NCI-H1694 treated with DMSO at 0.1 percent for 48 hours (cell line): ENCODE measurements at regions not wholly inside any gene's neighbourhood (a gene's known extent, or its start where the extent isn't known, plus 50 kb on each side); places are given as distances from the start of the nearest gene placed in this dataset.
"Not testable (repeated sequence)": the region's sequence is repeated elsewhere in the genome, so short reads cannot be mapped to it uniquely, and the experiment has no call there.

Source experiments
- DNase-seq: peaks from one replicate; lab custom pipeline; 2025; lab: John Stamatoyannopoulos, UW

GRCh38 chr1:185468626-185469025 lies 151.6 kb upstream of the IVNS1ABP start:
- no peak for DNase-seq

DNA sequence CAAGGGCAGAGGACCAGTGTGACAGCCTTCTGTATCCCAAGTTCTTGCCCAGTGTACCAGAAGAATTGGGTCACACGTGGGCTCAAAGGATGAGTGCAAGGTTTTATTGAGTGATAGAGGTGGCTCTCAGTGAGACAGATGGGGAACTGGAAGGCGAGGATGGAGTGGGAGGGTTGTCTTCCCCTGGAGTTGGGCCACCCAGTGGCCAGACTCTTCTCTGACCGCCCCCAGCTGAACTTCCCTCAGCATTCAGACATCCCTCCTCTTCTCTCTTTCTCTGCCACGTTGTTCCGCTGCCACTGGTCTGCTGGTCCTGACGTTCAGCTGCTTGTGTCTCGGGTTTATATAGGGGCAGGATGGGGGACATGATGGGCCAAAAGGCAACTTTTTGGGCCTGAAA lies 150.1 kb upstream of the IVNS1ABP start:
- DNase-seq, result no peak

DNA sequence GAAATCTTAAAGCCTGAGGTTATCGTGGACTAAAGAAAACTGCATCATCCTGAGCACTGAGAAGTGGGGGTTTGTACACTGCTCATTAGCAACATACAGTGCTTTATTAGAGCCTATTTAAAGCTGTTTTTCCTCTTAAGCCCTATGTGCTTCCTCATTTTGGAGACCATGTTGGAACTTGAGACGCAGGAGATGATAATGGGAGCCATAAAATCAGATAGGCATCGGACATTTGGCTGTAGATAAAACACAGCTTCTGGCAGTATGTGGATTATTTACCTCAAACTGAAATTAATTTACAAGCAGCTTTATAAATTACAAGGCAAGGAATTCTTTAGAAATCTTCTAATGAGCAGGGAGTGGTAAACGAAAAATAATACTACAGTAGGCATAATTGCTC lies 147.7 kb upstream of the IVNS1ABP start:
- no peak for DNase-seq

DNA sequence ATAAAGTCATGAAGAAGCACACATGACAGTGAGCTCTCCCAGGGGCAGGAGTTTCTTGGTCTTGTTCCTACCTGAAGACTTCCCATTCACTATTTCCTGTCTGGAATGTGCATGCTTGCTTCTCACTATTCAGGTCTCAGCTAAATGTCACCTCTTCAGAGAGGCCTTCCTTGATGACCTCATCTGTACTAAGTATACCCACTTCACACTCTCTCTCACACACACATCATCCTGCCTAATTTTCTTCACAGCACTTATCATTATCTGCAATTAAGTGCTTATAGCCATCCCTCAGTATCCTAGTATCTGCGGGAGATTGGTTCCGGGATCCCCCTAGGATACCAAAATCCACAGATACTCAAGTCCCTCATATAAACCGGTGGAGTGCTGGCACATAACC lies 146.4 kb upstream of the IVNS1ABP start:
- no peak for DNase-seq

GRCh38 chr1:185463011-185463410 lies 146.0 kb upstream of the IVNS1ABP start:
- DNase-seq, result no peak

DNA sequence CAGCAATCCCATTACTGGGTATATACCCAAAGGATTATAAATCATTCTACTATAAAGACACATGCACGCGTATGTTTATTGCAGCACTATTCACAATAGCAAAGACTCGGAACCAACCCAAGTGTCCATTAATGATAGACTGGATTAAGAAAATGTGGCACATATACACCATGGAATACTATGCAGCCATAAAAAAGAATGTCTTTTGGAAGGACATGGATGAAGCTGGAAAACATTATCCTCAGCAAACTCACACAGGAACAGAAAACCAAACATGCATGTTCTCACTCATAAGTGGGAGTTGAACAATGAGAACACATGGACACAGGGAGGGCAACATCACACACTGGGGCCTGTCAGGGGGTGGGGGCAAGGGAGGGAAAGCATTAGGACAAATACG lies 143.7 kb upstream of the IVNS1ABP start:
- DNase-seq, result not testable (repeated sequence)

GRCh38 chr1:185459141-185459540 lies 142.1 kb upstream of the IVNS1ABP start:
- DNase-seq, result no peak

DNA sequence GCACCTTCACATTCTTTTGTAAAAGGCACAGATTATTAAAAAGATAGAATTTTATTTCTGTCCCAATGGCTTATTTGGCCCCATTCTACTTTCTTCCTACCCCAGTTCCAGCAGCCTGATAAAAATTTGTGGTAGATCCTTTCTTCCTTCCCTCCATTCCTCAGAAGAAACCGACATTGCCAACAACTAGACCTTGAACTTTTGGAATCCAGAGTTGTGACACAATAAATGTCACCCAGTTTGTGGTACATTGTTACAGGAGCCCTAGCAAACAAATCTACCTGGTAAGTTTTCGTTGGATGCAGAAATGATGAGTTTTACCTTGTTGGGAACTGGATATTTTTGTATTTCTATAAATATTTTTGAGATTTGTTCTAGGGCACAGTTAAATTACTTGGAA lies 141.6 kb upstream of the IVNS1ABP start:
- DNase-seq, result no peak

GRCh38 chr1:185453496-185454192 lies 136.6 kb upstream of the IVNS1ABP start:
- no peak for DNase-seq

GRCh38 chr1:185450917-185451316 lies 133.9 kb upstream of the IVNS1ABP start:
- DNase-seq, result no peak

- no peak for DNase-seq
These were observed 133.2 kb upstream of the IVNS1ABP start for GRCh38 chr1:185450060-185450788.

- no peak for DNase-seq
These were observed 132.5 kb upstream of the IVNS1ABP start for GRCh38 chr1:185449378-185450059.

GRCh38 chr1:185448591-185449186 lies 131.6 kb upstream of the IVNS1ABP start:
- DNase-seq, result no peak

- no peak for DNase-seq
These were observed 129.1 kb upstream of the IVNS1ABP start for GRCh38 chr1:185446131-185446530.

DNA sequence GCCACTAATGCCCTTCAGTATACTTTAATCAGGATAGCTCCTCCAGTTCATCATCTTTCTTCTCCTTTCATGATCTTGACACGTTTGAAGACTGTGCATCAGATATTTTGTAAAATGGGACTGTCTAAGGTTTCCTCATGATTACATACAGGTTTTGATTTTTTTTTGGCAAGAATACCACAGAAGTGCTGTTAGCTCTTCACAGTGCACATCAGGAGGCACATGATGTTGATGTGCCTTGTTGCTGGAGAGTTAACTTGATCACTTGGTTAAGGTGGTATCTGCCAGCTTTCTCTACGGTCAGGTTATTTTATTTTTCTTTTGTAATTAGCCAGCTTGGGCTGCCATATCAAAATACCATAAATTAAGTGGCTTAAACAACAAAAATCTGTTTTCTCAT lies 128.6 kb upstream of the IVNS1ABP start:
- DNase-seq, result no peak

- no peak for DNase-seq
These were observed 127.6 kb upstream of the IVNS1ABP start for GRCh38 chr1:185444676-185445075.

DNA sequence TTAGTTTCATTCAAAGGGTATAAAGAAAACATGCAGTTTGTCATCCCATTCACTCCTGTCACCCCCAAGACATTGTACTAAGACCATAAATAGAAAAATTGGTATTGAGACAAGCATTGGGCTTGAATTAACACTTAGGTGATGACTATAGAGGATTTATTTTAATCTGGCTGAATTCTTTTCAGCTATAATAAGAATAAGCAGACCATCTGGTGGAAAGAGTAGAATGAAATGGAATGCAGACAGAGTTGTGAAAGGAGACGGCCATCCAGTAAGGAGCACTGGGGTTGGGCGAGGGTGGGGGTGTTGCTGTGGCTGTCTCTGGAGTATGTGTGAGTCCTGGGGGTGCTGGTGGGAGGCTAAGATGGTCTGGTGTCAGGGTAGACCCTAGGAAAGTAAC lies 125.0 kb upstream of the IVNS1ABP start:
- no peak for DNase-seq

DNA sequence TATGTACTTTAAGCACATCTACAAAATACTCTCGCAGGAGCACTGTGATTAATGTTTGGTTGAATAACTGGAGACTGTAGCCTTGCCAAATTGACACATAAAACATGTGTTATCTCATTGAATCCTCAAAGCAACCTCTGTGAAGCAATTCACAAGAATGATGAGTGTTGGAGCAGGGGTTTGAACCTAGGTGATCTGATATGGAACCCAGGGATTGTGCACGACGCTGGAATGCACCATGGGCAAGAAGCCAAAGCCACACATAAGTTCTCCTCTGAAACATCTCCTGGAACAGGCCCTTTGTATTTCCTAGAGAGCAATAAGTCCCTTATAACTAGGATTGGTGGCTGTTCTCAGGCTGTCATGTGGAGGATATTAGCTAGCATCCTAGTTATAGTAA lies 124.6 kb upstream of the IVNS1ABP start:
- no peak for DNase-seq

GRCh38 chr1:185440877-185441276 lies 123.8 kb upstream of the IVNS1ABP start:
- DNase-seq, result no peak

- no peak for DNase-seq
These were observed 122.8 kb upstream of the IVNS1ABP start for GRCh38 chr1:185439727-185440415.

DNA sequence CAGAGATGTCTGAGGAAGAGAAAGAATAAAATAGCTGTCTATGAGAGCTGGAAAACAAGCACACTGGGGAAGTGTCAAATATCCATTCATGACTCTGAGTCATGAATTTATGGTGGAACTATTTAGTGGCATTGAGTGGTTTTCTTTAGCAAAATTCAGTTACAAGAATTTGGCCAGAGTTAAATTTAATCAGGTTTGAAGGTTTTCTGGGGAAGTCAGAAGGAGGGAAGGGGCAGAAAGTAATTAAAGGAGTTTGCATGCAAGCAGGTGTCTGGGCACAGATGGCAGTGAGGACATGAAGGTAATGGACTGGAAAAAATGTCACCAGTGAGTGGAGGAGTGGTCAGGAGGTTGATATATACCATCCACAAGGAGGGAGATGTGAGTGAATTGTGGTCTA lies 121.9 kb upstream of the IVNS1ABP start:
- no peak for DNase-seq

- DNase-seq, result no peak
These were observed 118.8 kb upstream of the IVNS1ABP start for GRCh38 chr1:185435696-185436379.
